ENCODE measurements at regions not wholly inside any gene's neighbourhood (a gene's known extent, or its start where the extent isn't known, plus 50 kb on each side); places are given as distances from the start of the nearest gene placed in this dataset.

- no peak for DNase-seq (ENCODE audit: low read depth)
Measured at GRCh38 chr4:19883841-19884240, 367.9 kb upstream of the SLIT2 start.

- no peak for DNase-seq (ENCODE audit: low read depth)
Measured at GRCh38 chr4:19880206-19880605, 371.5 kb upstream of the SLIT2 start.

- DNase-seq (ENCODE audit: low read depth) = no peak
Measured at GRCh38 chr4:19879330-19879729, 372.4 kb upstream of the SLIT2 start.

- DNase-seq (ENCODE audit: low read depth) = no peak
Measured at GRCh38 chr4:19857991-19858390, 393.7 kb upstream of the SLIT2 start.

GRCh38 chr4:19857380-19857779, 394.3 kb upstream of the SLIT2 start:
- DNase-seq (ENCODE audit: low read depth) = no peak

GRCh38 chr4:19850909-19851308, 400.8 kb upstream of the SLIT2 start:
- no peak for DNase-seq (ENCODE audit: low read depth)

GRCh38 chr4:19844446-19844845, 407.3 kb upstream of the SLIT2 start:
- DNase-seq (ENCODE audit: low read depth) = no peak

GRCh38 chr4:19842471-19842870, 409.2 kb upstream of the SLIT2 start:
- no peak for DNase-seq (ENCODE audit: low read depth)

GRCh38 chr4:19838858-19839257, 412.8 kb upstream of the SLIT2 start:
- DNase-seq (ENCODE audit: low read depth) = no peak

- no peak for DNase-seq (ENCODE audit: low read depth)
Measured at GRCh38 chr4:19835429-19835828, 416.3 kb upstream of the SLIT2 start.

GRCh38 chr4:19832411-19832810, 419.3 kb upstream of the SLIT2 start:
- DNase-seq (ENCODE audit: low read depth) = no peak

GRCh38 chr4:19831644-19832285, 419.9 kb upstream of the SLIT2 start:
- no peak for DNase-seq (ENCODE audit: low read depth)

GRCh38 chr4:19829101-19829500, 422.6 kb upstream of the SLIT2 start:
- no peak for DNase-seq (ENCODE audit: low read depth)

- DNase-seq (ENCODE audit: low read depth) = no peak
Measured at GRCh38 chr4:19823781-19824180, 427.9 kb upstream of the SLIT2 start.

GRCh38 chr4:19819737-19820136, 432.0 kb upstream of the SLIT2 start:
- no peak for DNase-seq (ENCODE audit: low read depth)

- no peak for DNase-seq (ENCODE audit: low read depth)
Measured at GRCh38 chr4:19809989-19810388, 441.7 kb upstream of the SLIT2 start.

- no peak for DNase-seq (ENCODE audit: low read depth)
Measured at GRCh38 chr4:19807505-19807904, 444.2 kb upstream of the SLIT2 start.

GRCh38 chr4:19806865-19807264, 444.8 kb upstream of the SLIT2 start:
- DNase-seq (ENCODE audit: low read depth) = no peak

GRCh38 chr4:19803406-19803805, 448.3 kb upstream of the SLIT2 start:
- DNase-seq (ENCODE audit: low read depth) = no peak

GRCh38 chr4:19793831-19794230, 457.9 kb upstream of the SLIT2 start:
- no peak for DNase-seq (ENCODE audit: low read depth)

GRCh38 chr4:19791422-19792123, 460.1 kb upstream of the SLIT2 start:
- no peak for DNase-seq (ENCODE audit: low read depth)

GRCh38 chr4:19786616-19787015, 465.1 kb upstream of the SLIT2 start:
- no peak for DNase-seq (ENCODE audit: low read depth)

- no peak for DNase-seq (ENCODE audit: low read depth)
Measured at GRCh38 chr4:19783667-19784223, 468.0 kb upstream of the SLIT2 start.

- no peak for DNase-seq (ENCODE audit: low read depth)
Measured at GRCh38 chr4:19780871-19781270, 470.8 kb upstream of the SLIT2 start.
